Activated naive CD8-positive, alpha-beta T cell treated with anti-CD3 and anti-CD28 coated beads, Interleukin-2, amount 50 U/mL, for 24 hours (primary cell): ENCODE measurements at regions not wholly inside any gene's neighbourhood (a gene's known extent, or its start where the extent isn't known, plus 50 kb on each side); places are given as distances from the start of the nearest gene placed in this dataset.
"Not testable (repeated sequence)": the region's sequence is repeated elsewhere in the genome, so short reads cannot be mapped to it uniquely, and the experiment has no call there.

Experiments used
- ATAC-seq: fragments of 150-1000 bp; cut with Tn5 transposase; one replicate; pipeline ENCODE4 v1.10.0; 2021
- DNase-seq: peaks from one replicate; pipeline ENCODE4 v3.0.0; 2021
- H3K27ac Mint-ChIP-seq: one replicate; pipeline ENCODE4 v1.8.0; 2021; ENCODE audit warnings: mild to moderate bottlenecking, mixed read lengths
- H3K27me3 Mint-ChIP-seq: one replicate; pipeline ENCODE4 v1.8.0; 2021; ENCODE audit warnings: mixed read lengths
- H3K36me3 Mint-ChIP-seq: one replicate; pipeline ENCODE4 v1.8.0; 2021; ENCODE audit warnings: low read depth, mixed read lengths
- H3K4me1 Mint-ChIP-seq: one replicate; pipeline ENCODE4 v1.8.0; 2021; ENCODE audit warnings: mixed read lengths
- H3K4me3 Mint-ChIP-seq: one replicate; pipeline ENCODE4 v1.8.0; 2021; ENCODE audit warnings: mild to moderate bottlenecking, moderate library complexity, mixed read lengths
- H3K9me3 Mint-ChIP-seq: one replicate; pipeline ENCODE4 v1.8.0; 2021; ENCODE audit warnings: mixed read lengths

DNA sequence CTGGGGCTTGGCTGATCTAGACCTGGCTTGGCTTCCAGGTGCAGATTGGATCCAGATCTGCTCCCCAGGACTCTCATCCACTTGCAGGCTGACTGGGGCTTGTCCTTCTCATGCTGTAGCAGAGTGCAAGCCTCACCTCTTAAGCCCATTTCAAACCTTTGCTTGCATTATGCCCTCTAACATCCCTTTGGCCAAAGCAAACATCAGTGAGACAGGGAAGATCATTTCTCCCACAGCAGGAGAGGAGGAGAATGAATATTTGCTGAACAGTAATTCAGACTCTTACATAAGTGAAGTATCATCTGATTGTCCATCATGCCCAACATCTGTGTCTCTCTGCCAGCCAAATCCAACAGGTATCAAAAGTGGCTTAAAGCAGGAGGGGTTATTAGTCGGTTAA lies 194.9 kb downstream of the C9orf152 start:
- Mint-ChIP-seq H3K27ac (no peak overlapping the region), H3K4me1 (peaks cover 11% of the 10 kb centered on the region), H3K27me3 (no peaks in the 10 kb centered on the region), H3K9me3 (peaks cover 3% of the 10 kb centered on the region), H3K36me3 (no peaks in the 10 kb centered on the region), H3K4me3 (no peak overlapping the region)
- no peak for DNase-seq
- no peak for ATAC-seq

DNA sequence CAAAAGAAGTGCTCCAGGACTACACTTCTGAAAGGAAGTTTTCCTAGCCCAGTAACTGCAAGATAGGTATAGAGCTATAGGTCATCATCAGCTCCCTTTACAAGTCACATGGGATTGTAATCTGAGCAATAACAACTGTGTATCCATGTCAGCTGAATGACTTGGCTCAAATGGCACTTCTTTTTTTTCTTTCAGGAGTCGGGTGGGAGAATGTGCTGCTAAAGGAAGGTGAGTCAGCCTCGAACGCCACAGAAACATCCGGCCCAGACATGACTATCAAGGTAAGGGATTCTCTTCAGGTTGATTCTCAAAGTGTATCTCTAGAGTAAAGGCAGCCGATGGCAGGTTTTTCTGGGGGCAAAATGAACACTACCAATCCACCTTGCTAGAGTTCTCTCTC lies 192.2 kb downstream of the C9orf152 start:
- H3K36me3 Mint-ChIP-seq, result no peaks in the 10 kb centered on the region
- DNase-seq (no peak), ATAC-seq (no peak)
- H3K4me1 Mint-ChIP-seq, result peaks cover 11% of the 10 kb centered on the region
- peak overlapping the region; percentile 64 for H3K27ac Mint-ChIP-seq
- H3K9me3 Mint-ChIP-seq, result peaks cover 3% of the 10 kb centered on the region
- H3K4me3 Mint-ChIP-seq, result no peak overlapping the region
- no peaks in the 10 kb centered on the region for H3K27me3 Mint-ChIP-seq

DNA sequence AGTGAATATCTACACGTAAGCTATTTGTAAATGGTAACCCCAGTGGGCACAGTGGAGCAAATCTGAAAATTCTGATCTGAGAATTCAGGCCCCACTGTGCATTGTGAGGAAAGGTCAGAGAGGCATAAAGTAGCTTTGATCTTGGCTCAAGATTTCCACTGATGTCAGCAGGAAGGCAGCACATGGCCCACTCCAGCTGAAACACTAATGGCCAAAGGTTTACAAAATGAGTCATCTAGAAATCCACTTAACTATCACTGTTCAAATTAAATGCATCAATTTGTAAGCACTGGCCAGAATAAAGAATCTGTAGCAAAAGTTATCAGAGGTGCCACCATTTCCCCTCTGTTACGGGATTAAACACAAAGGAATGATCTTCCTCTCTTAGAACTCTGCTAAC lies 191.6 kb downstream of the C9orf152 start:
- peaks cover 3% of the 10 kb centered on the region for H3K9me3 Mint-ChIP-seq
- no peak overlapping the region for H3K4me3 Mint-ChIP-seq
- no peaks in the 10 kb centered on the region for H3K36me3 Mint-ChIP-seq
- H3K27me3 Mint-ChIP-seq, result no peaks in the 10 kb centered on the region
- peak overlapping the region; percentile 64 for H3K27ac Mint-ChIP-seq
- H3K4me1 Mint-ChIP-seq, result peaks cover 11% of the 10 kb centered on the region
- DNase-seq (no peak), ATAC-seq (peak; percentile 63)

DNA sequence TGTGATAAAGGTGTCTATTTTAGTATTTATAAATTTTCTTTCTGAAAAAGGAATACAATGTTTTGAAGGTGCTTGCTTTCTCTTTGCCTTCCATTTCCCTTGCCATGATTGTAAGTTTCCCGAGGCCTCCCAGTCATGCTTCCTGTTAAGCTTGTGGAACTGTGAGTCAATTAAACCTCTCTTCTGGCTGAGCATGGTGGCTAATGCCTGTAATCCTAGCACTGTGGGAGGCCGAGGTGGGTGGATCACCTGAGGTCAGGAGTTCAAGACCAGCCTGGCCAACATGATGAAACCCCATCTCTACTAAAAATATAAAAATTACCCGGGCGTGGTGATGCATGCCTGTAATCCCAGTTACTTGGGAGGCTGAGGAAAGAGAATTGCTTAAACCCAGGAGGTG lies 187.7 kb downstream of the C9orf152 start:
- not testable (repeated sequence) for H3K27ac Mint-ChIP-seq, H3K36me3 Mint-ChIP-seq, H3K9me3 Mint-ChIP-seq, DNase-seq, ATAC-seq, H3K27me3 Mint-ChIP-seq, H3K4me3 Mint-ChIP-seq
- peaks cover 17% of the 10 kb centered on the region for H3K4me1 Mint-ChIP-seq

DNA sequence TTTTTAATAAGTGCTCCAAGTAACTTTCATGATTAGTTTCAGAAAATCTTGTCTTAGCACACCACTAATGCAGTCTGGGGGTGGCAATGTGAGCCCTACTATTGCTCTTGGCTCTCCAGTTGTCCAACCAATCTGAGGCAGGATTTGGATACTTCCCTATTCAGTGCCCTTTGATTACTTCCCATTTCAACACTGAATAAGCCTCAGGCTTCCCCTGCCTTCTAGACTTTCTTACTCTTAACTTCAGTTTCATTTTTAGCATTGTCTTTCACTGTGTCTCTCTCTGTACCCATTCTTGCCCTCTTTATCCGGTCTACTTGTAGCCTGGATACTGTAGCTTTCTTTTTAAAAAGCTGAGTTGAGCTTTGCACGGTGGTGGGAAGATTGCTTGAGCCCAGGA lies 186.1 kb downstream of the C9orf152 start:
- Mint-ChIP-seq H3K9me3 (peaks cover 3% of the 10 kb centered on the region), H3K4me1 (peaks cover 7% of the 10 kb centered on the region), H3K27me3 (no peaks in the 10 kb centered on the region), H3K27ac (peak overlapping the region; percentile 28), H3K4me3 (no peak overlapping the region), H3K36me3 (no peaks in the 10 kb centered on the region)
- no peak for DNase-seq
- peak; percentile 76 for ATAC-seq

DNA sequence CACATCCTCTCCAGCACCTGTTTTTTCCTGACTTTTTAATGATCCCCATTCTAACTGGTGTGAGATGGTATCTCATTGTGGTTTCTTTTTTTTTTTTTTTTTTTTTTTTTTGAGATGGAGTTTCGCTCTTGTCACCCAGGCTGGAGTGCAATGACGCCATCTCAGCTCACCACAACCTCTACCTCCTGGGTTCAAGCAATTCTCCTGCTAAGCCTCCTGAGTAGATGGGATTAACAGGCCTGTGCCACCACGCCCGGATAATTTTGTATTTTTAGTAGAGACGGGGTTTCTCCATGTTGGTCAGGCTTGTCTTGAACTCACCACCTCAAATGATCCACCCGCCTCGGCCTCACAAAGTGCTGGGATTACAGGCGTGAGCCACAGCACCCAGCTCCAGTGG lies 184.7 kb downstream of the C9orf152 start:
- not testable (repeated sequence) for H3K4me3 Mint-ChIP-seq, H3K27ac Mint-ChIP-seq, H3K9me3 Mint-ChIP-seq

DNA sequence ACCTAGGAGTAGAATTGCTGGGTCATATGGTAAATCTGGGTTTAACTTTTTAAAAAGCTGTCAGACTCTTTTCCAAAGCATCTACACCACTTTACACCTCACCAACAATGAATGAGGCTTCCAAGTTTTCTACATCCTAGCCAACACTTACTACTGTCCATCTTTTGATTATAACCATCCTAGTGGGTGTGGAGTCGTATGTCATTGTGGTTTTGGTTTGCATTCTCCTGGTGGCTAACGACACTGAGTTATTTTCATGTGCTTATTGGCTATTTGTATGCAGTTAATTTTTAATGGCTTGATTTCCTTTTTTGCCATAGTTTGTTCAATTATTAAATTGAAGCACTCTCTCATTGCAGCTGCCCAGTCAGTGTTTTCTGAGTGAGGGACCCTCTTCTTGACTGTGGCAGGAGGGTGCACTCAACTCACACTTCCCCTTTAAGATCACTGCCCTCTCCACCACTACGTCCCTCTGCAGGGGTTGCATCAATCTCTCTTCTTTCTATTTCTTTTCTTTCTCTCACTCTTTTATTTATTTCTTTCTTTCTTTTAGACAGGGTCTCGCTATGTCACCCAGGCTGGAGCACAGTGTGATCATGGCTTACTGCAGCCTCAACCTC lies 182.3 kb downstream of the C9orf152 start:
- Mint-ChIP-seq H3K36me3 (no peaks in the 10 kb centered on the region), H3K4me1 (peaks cover 19% of the 10 kb centered on the region), H3K27ac (no peak overlapping the region), H3K27me3 (no peaks in the 10 kb centered on the region), H3K9me3 (no peaks in the 10 kb centered on the region), H3K4me3 (no peak overlapping the region)
- ATAC-seq, result no peak
- DNase-seq, result no peak

More for the DNA sequence above, 184.7 kb downstream of the C9orf152 start:
- not testable (repeated sequence) for ATAC-seq, H3K36me3 Mint-ChIP-seq, H3K27me3 Mint-ChIP-seq, DNase-seq, H3K4me1 Mint-ChIP-seq

DNA sequence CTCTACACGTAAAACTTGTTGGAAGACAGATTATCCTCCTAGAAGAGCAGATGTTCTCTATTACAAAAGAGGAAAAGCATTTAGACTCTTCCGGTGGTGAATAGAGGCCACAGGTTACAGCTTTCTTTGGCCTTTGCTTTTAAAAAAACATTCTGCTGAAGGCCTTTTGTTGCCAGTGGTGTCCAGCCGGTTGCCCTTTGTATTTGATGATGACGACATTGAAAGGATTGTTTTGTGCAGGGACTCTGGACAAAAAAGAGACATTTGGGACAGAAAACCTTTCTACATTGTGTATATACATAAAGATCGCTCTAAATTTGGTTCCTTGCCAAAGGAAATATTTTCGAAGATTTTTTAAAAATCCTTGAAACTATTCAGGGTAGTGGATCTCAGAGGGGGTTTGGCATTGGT lies 180.3 kb downstream of the C9orf152 start:
- Mint-ChIP-seq H3K4me1 (peaks cover 18% of the 10 kb centered on the region), H3K27me3 (no peaks in the 10 kb centered on the region), H3K9me3 (no peaks in the 10 kb centered on the region), H3K4me3 (no peak overlapping the region), H3K36me3 (no peaks in the 10 kb centered on the region), H3K27ac (no peak overlapping the region)
- DNase-seq (no peak), ATAC-seq (no peak)

DNA sequence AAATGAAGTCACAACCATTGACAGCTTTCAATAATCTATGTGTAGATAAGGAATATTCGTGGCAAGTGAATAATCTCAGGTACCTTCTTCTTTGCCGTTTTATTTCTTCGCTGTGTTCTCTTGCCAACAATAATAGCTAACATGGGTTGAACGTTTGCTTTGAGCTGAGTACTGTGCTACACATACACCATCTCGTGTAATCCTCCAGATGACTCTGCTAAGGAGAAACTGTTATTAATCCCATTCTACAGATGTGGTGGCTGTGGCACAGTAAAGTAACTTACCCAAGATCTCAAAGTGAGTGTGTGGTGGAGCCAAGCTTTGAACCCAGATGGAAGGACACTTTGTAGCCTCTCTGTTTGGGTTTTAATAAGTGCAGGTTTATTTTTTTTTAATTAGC lies 179.7 kb downstream of the C9orf152 start:
- no peaks in the 10 kb centered on the region for H3K27me3 Mint-ChIP-seq
- peaks cover 18% of the 10 kb centered on the region for H3K4me1 Mint-ChIP-seq
- DNase-seq (no peak), ATAC-seq (no peak)
- no peaks in the 10 kb centered on the region for H3K9me3 Mint-ChIP-seq
- H3K27ac Mint-ChIP-seq, result no peak overlapping the region
- no peak overlapping the region for H3K4me3 Mint-ChIP-seq
- H3K36me3 Mint-ChIP-seq, result no peaks in the 10 kb centered on the region

DNA sequence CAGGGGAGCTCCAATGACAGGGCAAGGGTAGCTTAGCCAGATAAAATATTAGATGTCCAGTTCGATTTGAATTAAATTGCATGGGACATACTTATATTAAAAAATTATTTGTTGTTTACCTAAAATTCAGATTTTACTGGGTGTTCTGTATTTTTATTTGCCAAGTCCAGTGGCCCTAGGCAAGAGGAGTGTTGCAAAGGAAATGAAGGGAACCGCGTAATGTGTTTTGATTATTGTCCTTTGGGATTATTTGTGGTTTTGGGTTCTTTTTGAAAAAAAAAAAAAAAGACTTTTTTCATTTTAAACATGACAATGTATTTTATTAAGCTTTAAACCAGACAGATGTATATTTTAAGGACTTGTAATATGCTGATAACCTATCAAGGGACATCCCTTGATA lies 179.3 kb downstream of the C9orf152 start:
- no peaks in the 10 kb centered on the region for H3K27me3 Mint-ChIP-seq
- no peak for ATAC-seq
- no peak for DNase-seq
- peaks cover 18% of the 10 kb centered on the region for H3K4me1 Mint-ChIP-seq
- no peak overlapping the region for H3K4me3 Mint-ChIP-seq
- no peaks in the 10 kb centered on the region for H3K36me3 Mint-ChIP-seq
- H3K27ac Mint-ChIP-seq, result no peak overlapping the region
- no peaks in the 10 kb centered on the region for H3K9me3 Mint-ChIP-seq

DNA sequence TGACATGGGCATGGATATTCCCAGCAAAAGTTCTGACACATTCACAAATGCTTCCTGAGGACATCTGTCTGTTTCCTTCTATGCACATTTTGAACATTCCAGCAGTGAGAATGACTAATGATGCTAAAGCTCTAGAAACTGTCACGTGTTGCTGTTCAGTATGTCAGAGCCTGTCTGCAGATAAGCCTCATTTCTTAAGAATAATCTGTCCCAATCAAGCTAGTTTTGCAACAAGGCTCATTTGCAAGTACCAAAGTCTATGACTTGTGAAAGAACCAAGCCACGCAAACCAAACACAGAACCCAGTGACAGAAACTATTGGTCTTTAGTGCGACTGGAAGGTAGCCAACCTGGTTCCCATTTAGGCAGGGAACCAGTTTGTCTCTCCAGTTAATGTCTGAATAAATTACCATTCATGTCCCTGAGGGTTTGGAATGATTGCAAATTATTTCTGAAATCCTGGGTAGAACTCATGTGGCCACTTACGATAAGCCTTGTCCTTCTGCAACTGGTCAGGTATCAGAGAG lies 178.5 kb downstream of the C9orf152 start:
- ATAC-seq (no peak), DNase-seq (no peak)
- no peak overlapping the region for H3K27ac Mint-ChIP-seq
- no peaks in the 10 kb centered on the region for H3K36me3 Mint-ChIP-seq
- H3K27me3 Mint-ChIP-seq, result no peaks in the 10 kb centered on the region
- no peak overlapping the region for H3K4me3 Mint-ChIP-seq
- no peaks in the 10 kb centered on the region for H3K9me3 Mint-ChIP-seq
- peaks cover 18% of the 10 kb centered on the region for H3K4me1 Mint-ChIP-seq

DNA sequence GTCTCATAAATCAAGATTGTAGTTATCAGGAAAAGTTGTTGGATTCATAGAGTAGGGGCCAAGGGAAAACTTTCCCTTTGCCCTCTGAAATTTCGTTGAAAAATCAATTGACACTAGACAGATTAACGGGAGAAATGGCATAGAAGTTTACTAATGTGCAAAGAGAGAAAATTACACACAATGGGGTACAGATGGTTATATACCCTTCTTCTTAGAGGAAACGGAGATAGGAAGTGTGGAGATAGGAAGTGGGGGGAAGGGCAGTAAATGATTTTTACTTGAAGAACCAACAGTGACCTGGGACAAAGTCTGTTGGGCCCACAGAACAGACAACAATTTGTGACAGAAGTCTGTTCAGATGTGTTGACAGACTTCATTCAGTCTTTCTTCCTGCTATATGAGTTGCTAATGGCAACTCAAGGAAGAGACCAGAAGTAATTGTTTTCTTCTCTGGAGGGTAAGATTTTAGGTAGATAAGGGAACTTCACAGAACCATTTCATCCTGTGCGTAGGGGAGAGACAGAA lies 177.9 kb downstream of the C9orf152 start:
- Mint-ChIP-seq H3K27ac (no peak overlapping the region), H3K4me3 (no peak overlapping the region), H3K4me1 (peaks cover 18% of the 10 kb centered on the region), H3K27me3 (no peaks in the 10 kb centered on the region), H3K9me3 (no peaks in the 10 kb centered on the region), H3K36me3 (no peaks in the 10 kb centered on the region)
- ATAC-seq (no peak), DNase-seq (no peak)

DNA sequence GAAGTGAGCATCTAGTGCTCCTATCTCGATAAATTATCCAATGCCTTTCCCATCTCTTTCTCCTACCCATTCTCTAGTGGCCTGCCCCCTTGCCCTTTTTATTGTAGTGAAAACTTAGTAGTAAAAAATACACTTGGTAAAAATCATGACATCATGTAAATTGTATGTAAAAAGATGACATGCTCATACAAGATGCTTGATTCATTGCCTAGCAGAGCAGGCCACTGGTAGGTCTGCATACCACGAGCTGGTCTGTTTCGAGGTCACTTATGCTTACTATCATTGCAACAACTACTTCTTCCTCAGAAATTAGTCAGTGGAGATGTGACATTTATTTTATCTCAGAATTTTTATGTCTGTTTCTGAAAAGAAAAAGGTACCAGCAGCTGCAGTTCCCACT lies 177.3 kb downstream of the C9orf152 start:
- peaks cover 18% of the 10 kb centered on the region for H3K4me1 Mint-ChIP-seq
- no peak overlapping the region for H3K27ac Mint-ChIP-seq
- no peak for DNase-seq
- H3K36me3 Mint-ChIP-seq, result no peaks in the 10 kb centered on the region
- no peak for ATAC-seq
- H3K4me3 Mint-ChIP-seq, result no peak overlapping the region
- no peaks in the 10 kb centered on the region for H3K9me3 Mint-ChIP-seq
- H3K27me3 Mint-ChIP-seq, result no peaks in the 10 kb centered on the region

DNA sequence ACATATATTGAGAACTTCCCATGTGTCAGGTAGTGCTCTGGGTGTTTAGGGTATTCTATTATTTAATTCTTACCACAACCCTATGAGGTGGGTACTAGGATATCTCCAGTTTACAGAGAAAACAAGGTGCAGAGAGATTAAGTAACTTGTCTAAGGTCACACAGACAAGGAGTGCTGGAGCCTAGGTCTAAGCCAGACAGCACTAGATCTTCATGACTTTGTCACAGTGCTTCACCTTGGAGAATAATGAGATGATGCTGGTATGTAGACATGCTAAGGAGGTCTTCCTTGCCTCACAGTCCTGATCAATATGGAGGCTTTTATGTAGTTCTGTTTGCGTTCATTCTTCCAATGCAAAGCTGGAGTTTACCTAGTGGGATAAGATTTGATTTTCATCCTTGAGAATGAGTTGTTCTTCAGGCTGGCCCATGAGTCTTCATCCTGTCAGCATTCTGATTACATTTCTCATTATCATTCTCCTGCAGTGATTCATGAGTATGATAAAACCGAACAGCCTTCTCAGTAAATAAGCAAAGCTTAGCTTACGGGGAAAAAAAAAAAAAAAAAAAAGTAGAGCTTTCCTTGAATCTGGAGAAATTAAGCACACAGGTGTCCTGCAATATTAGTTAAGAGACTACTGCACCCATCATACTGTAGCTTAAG lies 176.3 kb downstream of the C9orf152 start:
- no peaks in the 10 kb centered on the region for H3K36me3 Mint-ChIP-seq
- peaks cover 18% of the 10 kb centered on the region for H3K4me1 Mint-ChIP-seq
- H3K27ac Mint-ChIP-seq, result no peak overlapping the region
- DNase-seq, result no peak
- no peaks in the 10 kb centered on the region for H3K9me3 Mint-ChIP-seq
- H3K27me3 Mint-ChIP-seq, result no peaks in the 10 kb centered on the region
- no peak for ATAC-seq
- no peak overlapping the region for H3K4me3 Mint-ChIP-seq

DNA sequence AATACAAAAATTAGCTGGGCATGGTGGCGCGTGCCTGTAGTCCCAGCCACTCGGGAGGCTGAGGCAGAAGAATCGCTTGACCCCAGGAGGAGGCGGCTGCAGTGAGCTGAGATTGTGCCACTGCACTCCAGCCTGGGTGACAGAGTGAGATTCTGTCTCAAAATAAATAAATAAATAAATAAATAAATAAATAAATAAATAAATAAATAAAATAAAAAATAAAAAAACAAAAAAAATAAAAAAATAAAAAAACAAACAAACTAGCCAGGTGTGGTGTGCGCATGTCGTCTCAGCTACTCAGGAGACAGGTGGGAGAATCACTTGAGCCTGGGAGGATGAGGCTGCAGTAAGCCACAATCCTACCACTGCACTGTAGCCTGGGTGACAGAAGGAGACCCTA lies 175.4 kb downstream of the C9orf152 start:
- not testable (repeated sequence) for ATAC-seq, DNase-seq, H3K36me3 Mint-ChIP-seq, H3K4me3 Mint-ChIP-seq, H3K27ac Mint-ChIP-seq, H3K9me3 Mint-ChIP-seq, H3K27me3 Mint-ChIP-seq
- peaks cover 18% of the 10 kb centered on the region for H3K4me1 Mint-ChIP-seq
